ENCODE measurements at regions not wholly inside any gene's neighbourhood (a gene's known extent, or its start where the extent isn't known, plus 50 kb on each side); places are given as distances from the start of the nearest gene placed in this dataset.

DNA sequence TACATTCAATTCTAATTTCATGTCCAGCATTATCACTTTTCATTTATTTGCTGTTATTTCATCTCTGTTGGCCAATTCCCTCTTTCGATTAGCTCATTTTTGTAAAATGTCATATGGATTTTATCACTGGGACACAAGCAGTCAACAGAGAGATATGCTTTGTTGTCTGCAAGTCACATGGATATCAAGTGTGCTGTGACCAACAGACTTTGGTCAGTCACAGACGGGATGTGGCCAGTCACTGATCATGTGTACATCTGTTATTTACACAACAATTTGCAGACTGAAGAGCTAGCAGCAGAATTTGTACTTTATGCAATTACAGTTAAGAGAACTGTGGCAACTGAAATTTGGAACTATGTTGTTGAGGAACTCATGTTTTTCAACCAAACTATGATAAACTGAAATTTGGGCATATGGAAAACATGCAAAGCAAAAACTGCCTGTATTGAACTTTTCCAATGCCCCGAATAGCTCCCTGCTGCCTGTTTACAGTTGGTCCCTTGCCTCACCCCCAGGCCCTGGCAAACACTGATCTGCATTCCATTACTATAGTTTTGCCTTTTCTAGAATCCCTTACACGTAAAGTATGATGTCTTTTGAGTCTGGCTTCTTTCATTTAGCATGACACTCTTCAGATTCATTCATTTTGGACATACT, 104.4 kb downstream of the RPL22L1 start:
- no peak for FAIRE-seq
- Histone ChIP-seq H3K4me2 (ENCODE audit: insufficient read depth, low read length) (no peak overlapping the region), H3K4me1 (ENCODE audit: control insufficient read depth, extremely low read depth, insufficient read depth, low read length) (peaks cover under 1% of the 10 kb centered on the region), H3K36me3 (ENCODE audit: control insufficient read depth in 2 of 2, extremely low read depth in 1 of 2, insufficient read depth in 2 of 2, low read length in 2 of 2) (no peaks in the 10 kb centered on the region), H3K27ac (ENCODE audit: insufficient read depth, low read depth, low read length) (no peak overlapping the region), H3K9me1 (replicated peaks; ENCODE audit: control insufficient read depth, extremely low read depth, insufficient read depth, low read length) (no peaks in the 10 kb centered on the region), H2AFZ (ENCODE audit: low read depth, low read length) (no peak overlapping the region), H4K20me1 (replicated peaks; ENCODE audit: control insufficient read depth, extremely low read depth, insufficient read depth, low read length) (no peaks in the 10 kb centered on the region), H3K9me3 (replicated peaks; ENCODE audit: control insufficient read depth, insufficient read depth, low read length) (no peaks in the 10 kb centered on the region), H3K4me3 (replicated peaks in 1 of 3; ENCODE audit: insufficient read depth in 1 of 3, low read depth in 1 of 3, low read length in 3 of 3) (no peak overlapping the region), H3K79me2 (ENCODE audit: control insufficient read depth, insufficient read depth, low read length) (no peaks in the 10 kb centered on the region), H3K9ac (replicated peaks; ENCODE audit: extremely low read depth, insufficient read depth, low read length) (no peak overlapping the region), H3K27me3 (ENCODE audit: control insufficient read depth in 2 of 2, insufficient read depth in 2 of 2, low read length in 2 of 2) (no peaks in the 10 kb centered on the region)
- dilution Hi-C loops (cut with MboI; ENCODE audit: extremely low pct_ligation_motif_present, low sequenced_read_pairs), result no loop called here
- TF ChIP-seq GATA2 (IDR thresholded peaks at IDR 0.05; ENCODE audit: insufficient read depth, insufficient read length, low read depth, low read length), result no peak
- TF ChIP-seq FOS (IDR thresholded peaks at IDR 0.05; ENCODE audit: borderline replicate concordance, insufficient read depth, low read length), result no peak
- TF ChIP-seq, protein P1, sequence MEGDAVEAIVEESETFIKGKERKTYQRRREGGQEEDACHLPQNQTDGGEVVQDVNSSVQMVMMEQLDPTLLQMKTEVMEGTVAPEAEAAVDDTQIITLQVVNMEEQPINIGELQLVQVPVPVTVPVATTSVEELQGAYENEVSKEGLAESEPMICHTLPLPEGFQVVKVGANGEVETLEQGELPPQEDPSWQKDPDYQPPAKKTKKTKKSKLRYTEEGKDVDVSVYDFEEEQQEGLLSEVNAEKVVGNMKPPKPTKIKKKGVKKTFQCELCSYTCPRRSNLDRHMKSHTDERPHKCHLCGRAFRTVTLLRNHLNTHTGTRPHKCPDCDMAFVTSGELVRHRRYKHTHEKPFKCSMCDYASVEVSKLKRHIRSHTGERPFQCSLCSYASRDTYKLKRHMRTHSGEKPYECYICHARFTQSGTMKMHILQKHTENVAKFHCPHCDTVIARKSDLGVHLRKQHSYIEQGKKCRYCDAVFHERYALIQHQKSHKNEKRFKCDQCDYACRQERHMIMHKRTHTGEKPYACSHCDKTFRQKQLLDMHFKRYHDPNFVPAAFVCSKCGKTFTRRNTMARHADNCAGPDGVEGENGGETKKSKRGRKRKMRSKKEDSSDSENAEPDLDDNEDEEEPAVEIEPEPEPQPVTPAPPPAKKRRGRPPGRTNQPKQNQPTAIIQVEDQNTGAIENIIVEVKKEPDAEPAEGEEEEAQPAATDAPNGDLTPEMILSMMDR (IDR thresholded peaks at IDR 0.05; ENCODE audit: extremely low read depth in 1 of 2, insufficient read depth in 1 of 2, low read depth in 1 of 2, low read length in 2 of 2), result no peak
- no peak for TF ChIP-seq POLR2AphosphoS5 (IDR thresholded peaks at IDR 0.05; ENCODE audit: insufficient read depth, low read depth, low read length)
- no peak for DNase-seq (ENCODE audit: low read depth, low spot score)
- CTCF ChIA-PET, result interaction anchor here (1.2 to 1.7 kb wide), 3 partner anchors 37 to 46 kb away, joined by 3 to 8 read pairs (median 4); no protein-coding TSS in a partner anchor
- POLR2A ChIA-PET, result no interaction called here
- intact Hi-C loops (cut with micrococcal nuclease), result no loop called here
- no TSS peak for BruUV-seq (replicated peaks)

DNA sequence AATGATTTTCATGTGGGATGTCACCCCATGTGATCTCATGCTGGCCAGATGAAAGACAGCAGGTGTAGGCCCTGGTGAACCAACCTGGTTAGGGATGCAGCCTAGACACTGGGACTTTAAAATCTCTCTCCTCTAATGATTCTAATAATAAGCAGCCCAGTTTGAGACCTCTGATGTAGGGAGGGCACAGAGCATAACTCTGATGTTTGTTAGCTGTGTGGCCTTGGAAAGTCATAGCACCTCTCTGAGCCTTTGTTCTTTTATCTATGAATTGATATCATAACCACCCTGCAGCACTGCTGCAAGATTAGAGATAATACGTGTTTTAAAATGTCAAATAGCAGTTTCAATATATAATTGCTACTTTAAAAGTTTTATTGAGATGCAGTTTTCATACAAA, 106.0 kb downstream of the RPL22L1 start:
- DNase-seq (ENCODE audit: low read depth, low spot score) (no peak), FAIRE-seq (no peak)
- intact Hi-C loops (cut with micrococcal nuclease) (no loop called here), dilution Hi-C loops (cut with MboI; ENCODE audit: extremely low pct_ligation_motif_present, low sequenced_read_pairs) (no loop called here)
- CTCF ChIA-PET, result interaction anchor here (2.0 kb wide), 1 partner anchor 45 kb away, joined by 5 read pairs; no protein-coding TSS in a partner anchor
- Histone ChIP-seq H3K4me1 (ENCODE audit: control insufficient read depth, extremely low read depth, insufficient read depth, low read length) (peaks cover 16% of the 10 kb centered on the region), H4K20me1 (replicated peaks; ENCODE audit: control insufficient read depth, extremely low read depth, insufficient read depth, low read length) (no peaks in the 10 kb centered on the region), H3K4me3 (replicated peaks in 1 of 3; ENCODE audit: insufficient read depth in 1 of 3, low read depth in 1 of 3, low read length in 3 of 3) (no peak overlapping the region), H3K36me3 (ENCODE audit: control insufficient read depth in 2 of 2, extremely low read depth in 1 of 2, insufficient read depth in 2 of 2, low read length in 2 of 2) (no peaks in the 10 kb centered on the region), H3K9me1 (replicated peaks; ENCODE audit: control insufficient read depth, extremely low read depth, insufficient read depth, low read length) (no peaks in the 10 kb centered on the region), H3K9me3 (replicated peaks; ENCODE audit: control insufficient read depth, insufficient read depth, low read length) (no peaks in the 10 kb centered on the region), H3K27ac (ENCODE audit: insufficient read depth, low read depth, low read length) (no peak overlapping the region), H2AFZ (ENCODE audit: low read depth, low read length) (no peak overlapping the region), H3K9ac (replicated peaks; ENCODE audit: extremely low read depth, insufficient read depth, low read length) (no peak overlapping the region), H3K27me3 (ENCODE audit: control insufficient read depth in 2 of 2, insufficient read depth in 2 of 2, low read length in 2 of 2) (no peaks in the 10 kb centered on the region), H3K4me2 (ENCODE audit: insufficient read depth, low read length) (no peak overlapping the region), H3K79me2 (ENCODE audit: control insufficient read depth, insufficient read depth, low read length) (no peaks in the 10 kb centered on the region)
- TF ChIP-seq FOS (IDR thresholded peaks at IDR 0.05; ENCODE audit: borderline replicate concordance, insufficient read depth, low read length) (no peak), MYC (IDR thresholded peaks at IDR 0.05; ENCODE audit: low read depth, low read length) (no peak), POLR2AphosphoS5 (IDR thresholded peaks at IDR 0.05; ENCODE audit: insufficient read depth, low read depth, low read length) (no peak), JUN (IDR thresholded peaks at IDR 0.05; ENCODE audit: borderline replicate concordance, insufficient read depth, insufficient read length, low read depth) (no peak), GATA2 (IDR thresholded peaks at IDR 0.05; ENCODE audit: insufficient read depth, insufficient read length, low read depth, low read length) (no peak), EZH2 (IDR thresholded peaks at IDR 0.05; ENCODE audit: borderline replicate concordance, low read depth, low read length, severe bottlenecking) (no peak), POLR2A (IDR thresholded peaks at IDR 0.05; ENCODE audit: low read depth, low read length) (no peak)
- TF ChIP-seq, protein P2, sequence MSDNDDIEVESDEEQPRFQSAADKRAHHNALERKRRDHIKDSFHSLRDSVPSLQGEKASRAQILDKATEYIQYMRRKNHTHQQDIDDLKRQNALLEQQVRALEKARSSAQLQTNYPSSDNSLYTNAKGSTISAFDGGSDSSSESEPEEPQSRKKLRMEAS (IDR thresholded peaks at IDR 0.05; ENCODE audit: insufficient read depth, insufficient read length), result no peak
- TF ChIP-seq, protein P1 (IDR thresholded peaks at IDR 0.05; ENCODE audit: extremely low read depth in 1 of 2, insufficient read depth in 1 of 2, low read depth in 1 of 2, low read length in 2 of 2), result no peak
- BruUV-seq (replicated peaks), result no TSS peak
- POLR2A ChIA-PET, result no interaction called here
